ENCODE measurements at regions not wholly inside any gene's neighbourhood (a gene's known extent, or its start where the extent isn't known, plus 50 kb on each side); places are given as distances from the start of the nearest gene placed in this dataset.
"Not testable (repeated sequence)": the region's sequence is repeated elsewhere in the genome, so short reads cannot be mapped to it uniquely, and the experiment has no call there.

- DNase-seq (ENCODE audit: low spot score) (no peak), ATAC-seq (ENCODE audit: low read depth) (no peak)
- no peaks in the 10 kb centered on the region for H3K36me3 ChIP-seq (ENCODE audit: low read depth)
- no peak overlapping the region for H3K27ac ChIP-seq (ENCODE audit: poor library complexity, severe bottlenecking)
- no peaks in the 10 kb centered on the region for H3K27me3 ChIP-seq (ENCODE audit: insufficient read depth, poor library complexity, severe bottlenecking)
- H3K4me3 ChIP-seq (ENCODE audit: severe bottlenecking): no peak overlapping the region
- no peak for TF ChIP-seq CTCF (IDR thresholded peaks at IDR 0.05; ENCODE audit: poor library complexity, severe bottlenecking)
- no peaks in the 10 kb centered on the region for H3K4me1 ChIP-seq (ENCODE audit: insufficient read depth, poor library complexity, severe bottlenecking)
- no peaks in the 10 kb centered on the region for H3K9me3 ChIP-seq (ENCODE audit: severe bottlenecking)
Measured at GRCh38 chr7:51823437-51823836, 506.8 kb upstream of the COBL start.

GRCh38 chr7:51817694-51818225 is 501.2 kb upstream of the COBL start:
- Histone ChIP-seq H3K36me3 (ENCODE audit: low read depth) (no peaks in the 10 kb centered on the region), H3K4me1 (ENCODE audit: insufficient read depth, poor library complexity, severe bottlenecking) (no peaks in the 10 kb centered on the region), H3K4me3 (ENCODE audit: severe bottlenecking) (no peak overlapping the region), H3K9me3 (ENCODE audit: severe bottlenecking) (no peaks in the 10 kb centered on the region), H3K27me3 (ENCODE audit: insufficient read depth, poor library complexity, severe bottlenecking) (no peaks in the 10 kb centered on the region), H3K27ac (ENCODE audit: poor library complexity, severe bottlenecking) (no peak overlapping the region)
- no peak for TF ChIP-seq CTCF (IDR thresholded peaks at IDR 0.05; ENCODE audit: poor library complexity, severe bottlenecking)
- DNase-seq (ENCODE audit: low spot score) (no peak), ATAC-seq (ENCODE audit: low read depth) (no peak)

- H3K27ac ChIP-seq (ENCODE audit: poor library complexity, severe bottlenecking); H3K4me1 ChIP-seq (ENCODE audit: insufficient read depth, poor library complexity, severe bottlenecking); H3K27me3 ChIP-seq (ENCODE audit: insufficient read depth, poor library complexity, severe bottlenecking); H3K9me3 ChIP-seq (ENCODE audit: severe bottlenecking); H3K4me3 ChIP-seq (ENCODE audit: severe bottlenecking); ATAC-seq (ENCODE audit: low read depth); H3K36me3 ChIP-seq (ENCODE audit: low read depth); DNase-seq (ENCODE audit: low spot score): not testable (repeated sequence)
Measured at GRCh38 chr7:51805783-51806431, 489.3 kb upstream of the COBL start.

GRCh38 chr7:51802718-51803117 is 486.1 kb upstream of the COBL start:
- Histone ChIP-seq H3K27ac (ENCODE audit: poor library complexity, severe bottlenecking) (no peak overlapping the region), H3K4me1 (ENCODE audit: insufficient read depth, poor library complexity, severe bottlenecking) (no peaks in the 10 kb centered on the region), H3K9me3 (ENCODE audit: severe bottlenecking) (no peaks in the 10 kb centered on the region), H3K36me3 (ENCODE audit: low read depth) (no peaks in the 10 kb centered on the region), H3K4me3 (ENCODE audit: severe bottlenecking) (no peak overlapping the region), H3K27me3 (ENCODE audit: insufficient read depth, poor library complexity, severe bottlenecking) (peaks cover 4% of the 10 kb centered on the region)
- no peak for ATAC-seq (ENCODE audit: low read depth)
- no peak for TF ChIP-seq CTCF (IDR thresholded peaks at IDR 0.05; ENCODE audit: poor library complexity, severe bottlenecking)
- DNase-seq (ENCODE audit: low spot score): no peak

GRCh38 chr7:51797371-51797770 is 480.8 kb upstream of the COBL start:
- ATAC-seq (ENCODE audit: low read depth): no peak
- Histone ChIP-seq H3K9me3 (ENCODE audit: severe bottlenecking) (no peaks in the 10 kb centered on the region), H3K27ac (ENCODE audit: poor library complexity, severe bottlenecking) (no peak overlapping the region)

More at GRCh38 chr7:51797371-51797770, 480.8 kb upstream of the COBL start:
- Histone ChIP-seq H3K36me3 (ENCODE audit: low read depth) (no peaks in the 10 kb centered on the region), H3K4me3 (ENCODE audit: severe bottlenecking) (no peak overlapping the region), H3K27me3 (ENCODE audit: insufficient read depth, poor library complexity, severe bottlenecking) (peaks cover 9% of the 10 kb centered on the region), H3K4me1 (ENCODE audit: insufficient read depth, poor library complexity, severe bottlenecking) (no peaks in the 10 kb centered on the region)
- no peak for DNase-seq (ENCODE audit: low spot score)
- TF ChIP-seq CTCF (IDR thresholded peaks at IDR 0.05; ENCODE audit: poor library complexity, severe bottlenecking): no peak

All from RWPE2 (cell line).